Activated CD4-positive, alpha-beta T cell treated with anti-CD3 and anti-CD28 coated beads for 24 hours (primary cell): ENCODE measurements at regions not wholly inside any gene's neighbourhood (a gene's known extent, or its start where the extent isn't known, plus 50 kb on each side); places are given as distances from the start of the nearest gene placed in this dataset.

Experiments
- DNase-seq, 2 donors: peaks; one replicate each; pipeline ENCODE4 v3.0.0-alpha.2; 2020; ENCODE audit warnings: low read depth in 2 of 2

DNA sequence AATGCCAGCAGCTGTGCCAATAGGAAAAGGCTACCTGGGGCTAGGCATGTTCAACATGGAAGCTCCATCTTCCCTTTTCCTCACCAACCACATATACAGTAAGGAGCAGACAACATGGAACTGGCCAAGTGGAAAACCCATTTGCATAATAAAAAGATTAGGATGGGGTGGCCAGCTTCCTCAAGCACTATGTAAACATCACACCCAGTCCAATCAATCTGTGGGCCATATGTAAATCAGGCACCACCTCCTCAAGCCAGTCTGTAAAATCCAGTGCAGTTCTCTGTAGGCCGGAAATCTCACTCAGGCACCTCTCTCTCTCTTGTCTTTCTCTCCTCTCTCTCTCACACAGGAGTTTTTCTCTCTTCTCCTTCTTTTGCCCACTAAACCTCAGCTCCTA, 360.2 kb upstream of the GRIA1 start:
- DNase-seq = no peak

DNA sequence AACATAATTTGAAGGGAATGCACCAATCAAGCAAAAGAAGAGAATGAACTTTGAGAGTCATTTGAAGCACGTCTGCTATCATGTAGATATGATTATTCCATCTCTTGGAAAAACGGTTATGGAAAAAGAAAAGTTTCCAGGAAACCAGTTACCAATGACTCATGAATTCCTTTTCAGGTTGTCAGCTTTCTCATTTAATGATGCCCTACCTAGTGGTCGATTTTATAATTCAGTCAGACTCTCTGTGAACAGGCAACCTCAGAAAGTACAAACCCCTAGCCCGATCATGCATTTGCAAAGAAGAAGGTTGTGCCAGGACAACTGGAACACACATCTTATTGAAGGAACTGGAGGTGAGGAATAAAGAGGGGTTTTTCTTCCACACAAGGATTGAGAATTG, 355.1 kb upstream of the GRIA1 start:
- no peak for DNase-seq

DNA sequence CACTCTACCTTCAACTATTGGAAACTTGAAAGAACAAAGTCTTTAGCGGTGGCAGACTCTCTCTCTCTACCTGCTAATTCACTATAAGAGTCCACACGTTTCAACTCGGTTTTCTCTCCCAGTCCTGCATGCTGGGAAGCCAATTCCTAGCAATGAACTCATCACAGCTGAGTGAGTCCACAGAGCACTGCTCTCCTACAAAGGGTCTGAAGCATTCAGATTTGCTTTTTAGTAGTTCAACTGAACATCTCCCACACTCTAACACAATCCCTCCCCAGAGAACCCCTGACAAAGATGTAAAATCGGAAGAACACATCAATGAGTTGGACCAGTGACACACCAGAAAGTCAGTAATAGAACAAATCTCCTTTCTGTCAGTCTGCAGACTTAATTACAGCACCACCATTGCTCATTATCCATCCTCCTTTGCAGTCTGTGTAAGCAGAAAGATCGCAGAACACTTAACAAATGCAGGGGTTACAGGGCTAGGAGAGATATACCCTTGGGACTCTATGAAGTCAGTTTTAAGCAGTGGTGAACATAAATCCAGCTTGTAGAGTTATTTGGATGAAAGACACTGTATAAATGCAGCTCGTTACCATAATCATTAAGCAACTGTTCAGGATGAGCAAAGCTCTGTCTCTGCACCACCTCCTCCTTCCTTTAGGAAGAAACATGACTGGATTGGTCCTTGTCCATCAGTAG, 353.4 kb upstream of the GRIA1 start:
- DNase-seq = no peak

DNA sequence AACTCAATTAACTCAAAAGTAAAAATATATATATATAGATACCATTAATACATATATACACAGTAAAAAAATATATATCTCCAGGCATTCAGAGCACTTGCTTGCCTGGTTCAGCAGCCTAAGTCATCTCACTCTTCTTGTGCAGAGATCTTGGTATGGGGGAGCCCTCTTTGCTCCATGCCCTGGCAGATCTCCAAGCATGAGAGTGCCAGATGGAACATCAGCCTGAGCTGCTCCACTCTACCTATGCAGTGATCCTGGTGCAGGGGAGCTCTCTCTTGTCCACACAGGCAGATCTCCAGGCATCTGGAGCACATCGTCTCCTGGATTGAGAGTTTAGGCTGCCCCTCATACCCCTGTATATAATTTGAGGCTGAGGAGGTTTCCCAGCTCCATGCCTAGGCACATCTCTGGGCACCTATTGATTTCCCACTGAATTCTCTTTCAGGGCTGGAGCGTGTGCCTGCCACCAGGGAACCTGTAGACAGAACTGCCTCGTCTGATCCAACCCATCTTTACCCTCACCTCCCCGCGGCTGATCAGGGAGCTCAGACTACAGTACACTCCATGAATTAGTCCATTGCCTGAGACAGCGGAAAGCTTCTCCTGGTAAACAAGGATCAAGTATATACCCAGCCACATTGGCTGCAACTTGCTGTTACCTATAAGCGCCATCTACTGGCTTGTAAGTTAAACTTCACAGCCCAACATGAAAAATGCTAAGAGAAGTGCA, 342.4 kb upstream of the GRIA1 start:
- DNase-seq = no peak

DNA sequence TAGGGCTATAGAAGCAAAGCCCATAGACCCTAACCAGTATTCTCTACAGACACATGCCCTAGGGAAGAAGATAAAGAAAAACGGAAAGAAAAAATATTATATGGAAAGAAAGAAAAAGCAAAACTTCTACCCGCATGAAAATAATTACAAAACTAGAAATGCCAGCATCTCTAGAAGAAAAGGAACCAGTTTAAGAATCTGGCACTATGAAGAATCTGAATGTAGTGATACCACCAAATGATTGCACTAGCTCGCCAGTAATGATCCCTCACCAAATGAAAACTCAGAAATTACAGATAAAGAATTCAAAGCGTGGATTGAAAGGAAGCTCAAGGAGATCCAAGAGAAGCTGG, 341.9 kb upstream of the GRIA1 start:
- DNase-seq = no peak

DNA sequence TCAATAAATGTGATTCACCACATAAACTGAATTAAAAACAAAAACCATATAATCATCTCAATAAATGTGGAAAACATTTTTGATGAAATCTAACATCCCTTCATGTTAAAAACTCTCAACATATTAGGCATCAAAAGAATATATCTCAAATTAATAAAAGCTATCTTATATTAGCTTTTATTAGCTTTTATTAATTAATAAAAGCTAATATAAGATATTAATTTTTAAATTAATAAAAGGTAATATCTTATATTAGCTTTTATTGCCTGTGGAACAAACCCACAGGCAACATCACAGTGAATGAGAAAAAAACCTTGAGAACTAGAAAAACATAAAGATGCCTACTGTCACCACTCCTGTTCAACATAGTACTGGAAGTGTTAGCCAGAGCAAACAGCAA, 338.9 kb upstream of the GRIA1 start:
- no peak for DNase-seq

DNA sequence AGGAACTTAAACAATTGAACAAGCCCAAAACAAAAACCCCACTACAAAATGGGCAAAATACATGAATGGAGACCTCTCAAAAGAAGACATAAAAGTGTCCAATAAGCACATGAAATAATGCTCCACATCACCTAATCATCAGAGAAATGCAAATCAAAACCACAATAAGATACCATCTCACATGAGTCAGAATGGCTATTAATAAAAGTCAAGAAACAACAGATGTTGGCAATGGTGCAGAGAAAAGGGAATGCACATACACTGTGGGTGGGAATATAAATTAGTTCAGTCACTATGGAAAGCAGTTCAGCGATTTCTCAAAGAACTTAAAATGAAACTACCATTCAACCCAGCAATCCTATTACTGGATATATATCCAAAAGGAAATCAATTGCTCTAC, 337.4 kb upstream of the GRIA1 start:
- no peak for DNase-seq

DNA sequence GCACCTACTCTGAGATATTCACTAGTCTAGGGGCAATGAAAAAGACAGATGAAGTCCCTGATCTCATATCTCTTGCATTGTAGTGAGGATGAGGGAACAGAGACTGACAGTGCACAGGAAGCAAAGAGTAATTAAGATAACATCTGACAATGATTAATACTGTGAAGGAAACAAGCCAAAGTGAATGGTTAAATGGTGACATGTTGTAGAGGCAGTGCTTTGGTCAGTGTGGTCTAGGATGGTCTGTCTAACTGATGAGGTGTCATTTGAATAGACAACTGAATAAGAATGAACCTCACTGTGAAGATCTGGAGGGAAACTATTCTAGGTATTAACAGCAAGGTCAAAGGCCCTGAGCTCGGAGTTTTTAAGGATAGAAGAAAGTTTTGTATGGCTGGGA, 333.3 kb upstream of the GRIA1 start:
- no peak for DNase-seq

DNA sequence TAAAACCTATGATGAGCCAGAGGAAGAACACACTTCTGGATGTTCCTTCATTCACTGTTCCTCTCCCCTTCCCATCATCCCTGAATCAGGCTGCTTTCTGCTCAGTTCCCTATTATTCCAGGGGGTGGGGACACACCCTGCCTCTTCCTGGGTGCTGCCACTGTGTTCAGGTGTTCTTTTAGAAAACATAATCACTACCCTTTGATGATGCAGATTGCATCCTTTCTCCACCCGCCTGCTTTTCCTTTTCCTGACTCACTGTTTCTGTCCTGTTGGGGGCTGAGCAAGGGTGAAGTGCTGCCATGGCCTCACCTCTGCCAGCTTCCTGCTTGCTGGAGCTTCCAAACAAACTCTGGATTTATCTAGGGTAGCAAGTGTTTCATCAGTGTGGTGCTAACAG, 331.9 kb upstream of the GRIA1 start:
- no peak for DNase-seq

DNA sequence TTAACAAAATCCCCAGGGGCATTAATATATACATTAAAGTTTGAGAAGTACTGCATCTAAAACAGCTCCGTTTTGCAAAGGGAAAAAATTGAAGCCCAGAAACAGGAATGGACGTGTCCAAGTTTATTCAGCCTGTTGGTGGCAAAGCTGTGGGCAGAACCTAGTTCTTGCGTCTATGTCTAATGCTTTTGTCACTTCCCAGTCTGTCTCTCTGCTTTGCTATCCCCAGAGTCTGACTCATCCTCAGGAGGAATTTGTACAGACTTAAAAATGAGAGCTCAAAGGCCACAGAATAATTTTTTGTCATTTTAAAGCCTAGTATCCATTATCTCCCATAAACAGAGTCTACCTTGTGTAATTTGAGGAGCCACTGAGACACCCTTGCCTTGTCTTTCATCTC, 330.9 kb upstream of the GRIA1 start:
- no peak for DNase-seq

DNA sequence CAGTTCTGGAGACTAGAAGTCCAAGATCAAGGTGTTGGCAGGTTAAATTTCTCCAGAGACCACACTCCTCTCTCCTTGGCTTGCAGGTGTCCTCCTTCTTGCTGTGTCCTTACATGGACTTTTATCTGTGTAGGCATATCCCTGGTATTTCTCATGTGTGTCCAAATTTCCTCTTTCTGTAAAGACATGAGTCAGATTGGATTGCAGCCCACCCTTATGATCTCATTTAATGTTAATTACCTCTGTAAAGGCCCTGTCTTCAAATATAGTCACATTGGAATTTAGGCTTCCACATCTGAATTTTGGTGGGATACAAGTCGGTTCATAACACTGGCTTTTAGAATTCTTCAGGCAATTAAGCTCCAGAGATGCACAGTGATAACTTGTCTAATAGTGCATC, 322.2 kb upstream of the GRIA1 start:
- DNase-seq = no peak

DNA sequence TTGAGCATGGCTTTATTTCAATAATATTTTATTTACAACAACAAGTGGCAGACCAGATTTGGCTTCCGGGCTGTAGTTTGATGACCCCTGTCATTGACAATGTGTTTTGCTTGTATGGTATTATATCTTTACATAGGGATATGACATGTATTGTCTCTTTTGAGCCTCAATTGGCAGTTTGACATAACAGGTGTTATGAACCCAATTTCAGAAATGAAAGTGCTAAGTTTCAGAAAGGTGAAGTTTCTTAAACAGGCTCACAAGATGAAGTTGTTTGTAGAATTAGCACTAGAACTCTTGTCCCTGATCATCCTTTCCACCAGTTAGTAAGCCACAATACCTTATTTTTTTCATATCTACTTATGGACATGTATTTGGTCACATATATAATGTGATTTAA, 303.0 kb upstream of the GRIA1 start:
- no peak for DNase-seq

DNA sequence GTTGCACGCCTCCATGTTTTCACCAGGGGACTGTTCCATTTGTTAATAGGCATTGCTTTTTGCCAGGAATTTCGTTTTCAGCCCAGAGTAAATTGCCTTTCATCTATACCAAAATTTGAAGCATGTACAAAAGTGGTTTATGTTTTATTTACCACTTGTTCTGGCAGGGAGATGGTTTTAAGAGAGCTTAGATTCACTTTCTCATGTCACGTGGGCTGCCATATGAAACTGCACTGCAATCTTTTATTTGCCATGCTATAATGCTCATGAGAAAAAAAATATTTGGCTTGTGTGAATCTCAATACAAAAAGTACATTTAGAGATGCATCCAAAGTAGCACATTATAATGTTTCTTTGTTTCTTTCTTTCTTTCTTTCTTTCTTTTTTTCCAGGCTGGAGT, 284.1 kb upstream of the GRIA1 start:
- DNase-seq = no peak

DNA sequence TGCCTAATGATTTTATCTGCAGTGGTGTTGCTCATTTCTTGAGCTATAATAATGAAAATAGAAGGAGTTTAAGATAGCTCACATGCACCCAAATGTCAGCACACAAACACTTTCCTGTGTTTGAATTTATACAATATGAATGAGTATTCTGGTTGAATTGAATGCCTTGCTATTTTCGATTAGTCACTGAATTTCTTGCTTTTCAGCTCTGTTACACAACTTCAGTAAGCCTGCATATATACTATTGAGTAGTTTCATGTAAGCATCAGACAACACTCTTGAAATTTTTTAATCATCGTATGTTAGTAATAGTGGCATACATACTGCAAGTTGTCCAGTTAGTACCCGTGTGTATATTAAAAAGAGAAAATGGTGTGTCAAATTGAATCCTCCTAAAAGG, 281.5 kb upstream of the GRIA1 start:
- DNase-seq = no peak

DNA sequence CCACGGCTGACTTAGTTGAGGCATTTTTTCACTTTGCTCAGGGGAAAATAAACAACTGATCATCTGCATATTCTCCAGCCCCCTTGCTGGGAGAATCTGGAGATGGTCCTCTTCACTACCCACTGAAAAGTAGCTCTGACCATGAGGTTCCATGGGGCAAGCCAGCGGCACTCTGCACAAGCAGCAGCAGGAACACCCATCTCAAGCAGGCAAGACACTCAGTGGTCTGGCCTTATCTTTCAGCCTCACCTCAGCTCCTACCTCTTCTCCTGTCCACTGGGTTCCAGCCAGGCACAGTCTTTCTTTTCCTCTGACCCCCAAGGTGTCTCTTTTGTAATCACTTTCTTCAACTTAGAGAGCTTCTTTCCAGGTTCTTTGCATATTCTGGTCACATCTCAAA, 280.8 kb upstream of the GRIA1 start:
- no peak for DNase-seq

DNA sequence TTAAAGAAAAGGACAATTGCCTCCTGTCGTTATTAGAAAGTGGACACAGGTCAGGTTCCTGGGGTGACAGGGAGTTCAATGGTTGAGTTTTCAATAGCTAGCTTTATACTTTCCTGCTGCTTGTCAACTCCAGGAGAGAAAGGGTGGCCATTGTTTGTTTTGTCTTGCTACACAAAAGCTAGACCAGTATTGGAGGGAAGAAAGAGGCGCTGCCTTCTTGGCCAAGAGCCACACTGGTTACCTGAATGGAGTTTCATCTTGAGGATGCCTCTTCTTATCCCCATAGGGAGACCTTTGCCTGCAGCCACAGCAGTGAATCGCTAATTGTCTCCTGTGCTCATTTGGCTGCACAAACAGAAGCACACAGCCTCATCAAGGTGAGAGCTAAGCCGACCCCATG, 279.4 kb upstream of the GRIA1 start:
- no peak for DNase-seq

DNA sequence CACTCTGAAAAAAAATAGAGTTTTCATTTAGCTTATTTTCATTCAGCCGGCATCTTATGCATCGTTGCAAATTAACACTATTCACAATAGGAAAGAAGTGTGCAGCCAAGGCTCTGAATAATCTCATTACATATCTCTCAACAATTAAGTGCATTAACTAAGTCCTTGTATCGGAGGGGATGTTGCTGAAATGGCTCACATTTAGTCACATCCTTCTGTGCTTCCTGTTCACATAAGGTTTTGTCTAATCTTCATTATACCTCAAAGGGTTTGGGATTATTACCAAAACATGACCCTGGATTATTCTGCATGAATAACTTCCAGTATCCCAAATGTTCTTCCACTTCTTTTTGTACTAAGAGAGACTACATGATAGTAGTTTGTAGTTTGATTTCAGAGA, 278.0 kb upstream of the GRIA1 start:
- DNase-seq = no peak

DNA sequence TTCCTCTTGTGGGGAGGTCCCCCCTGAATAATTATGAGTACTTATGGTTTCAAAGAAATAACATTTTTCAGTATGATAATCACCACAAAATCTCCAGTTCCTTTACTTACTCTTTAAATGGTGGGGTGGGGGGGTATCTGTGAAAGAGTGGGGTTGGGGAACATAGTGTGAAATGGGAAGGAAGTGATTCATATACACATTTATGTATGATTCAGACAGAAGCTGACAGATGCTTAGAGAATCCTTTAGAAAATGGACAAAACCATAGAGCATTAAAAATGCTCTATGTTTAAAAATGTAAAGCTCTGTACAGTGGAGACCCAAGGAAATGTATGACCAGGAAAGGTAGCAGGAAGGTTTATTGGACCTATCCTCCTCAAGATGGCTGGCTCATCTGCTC, 267.5 kb upstream of the GRIA1 start:
- DNase-seq = no peak

DNA sequence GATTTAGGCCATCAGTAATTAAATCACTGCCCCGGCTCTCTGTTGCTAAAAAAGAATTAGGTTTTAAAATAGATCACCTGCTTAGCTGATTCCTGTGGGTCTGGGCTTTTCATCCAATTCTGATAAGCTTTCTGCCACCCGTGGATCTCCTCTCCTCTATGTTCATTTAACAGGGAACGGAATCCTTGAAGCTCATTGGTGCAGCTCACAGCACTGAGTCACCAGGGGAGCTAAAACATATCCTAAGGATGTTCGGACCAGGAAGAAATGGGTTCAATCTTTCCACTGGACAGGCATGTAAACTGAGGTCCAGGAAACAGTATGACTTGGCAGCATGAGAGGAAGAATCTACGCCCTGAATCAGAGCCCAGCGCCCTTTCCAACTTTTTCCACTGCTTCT, 267.1 kb upstream of the GRIA1 start:
- DNase-seq = no peak

DNA sequence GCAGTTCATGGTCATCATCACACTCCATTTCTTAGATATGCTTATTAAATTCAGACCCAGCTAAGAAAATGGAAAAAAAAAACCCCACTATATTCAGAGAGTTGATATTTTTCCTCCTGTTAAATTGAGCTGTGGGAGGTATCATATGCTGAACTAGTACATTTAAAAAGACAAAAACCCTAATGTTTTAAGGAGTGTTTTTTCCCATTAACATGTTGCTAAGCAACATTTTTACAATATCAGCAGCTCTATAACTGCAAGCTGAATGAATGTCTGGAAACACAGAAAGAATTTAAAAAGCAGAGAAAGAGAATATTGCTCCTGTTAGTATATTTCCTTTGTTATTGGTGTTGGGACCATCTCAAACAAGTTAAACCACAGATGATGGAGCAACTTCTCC, 265.8 kb upstream of the GRIA1 start:
- DNase-seq = no peak

DNA sequence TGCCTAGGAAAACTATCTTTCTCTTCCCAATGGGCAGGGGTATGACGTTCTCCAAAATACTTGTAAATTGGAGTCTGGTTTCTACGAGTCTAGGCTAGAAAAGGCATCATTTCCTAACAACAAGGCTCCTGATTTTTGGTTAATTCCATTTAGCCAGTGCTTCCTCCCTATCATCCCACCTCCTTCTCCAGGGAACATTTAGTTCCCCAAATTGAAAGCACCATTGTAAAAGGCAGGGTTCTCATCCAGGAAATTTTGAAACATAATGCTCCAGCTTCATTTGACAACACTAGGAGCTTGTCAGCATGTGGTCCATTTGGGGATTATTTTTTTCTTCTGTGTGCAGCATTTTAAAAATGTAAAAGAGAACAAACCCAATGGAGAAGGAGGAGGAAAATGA, 256.5 kb upstream of the GRIA1 start:
- DNase-seq = no peak

DNA sequence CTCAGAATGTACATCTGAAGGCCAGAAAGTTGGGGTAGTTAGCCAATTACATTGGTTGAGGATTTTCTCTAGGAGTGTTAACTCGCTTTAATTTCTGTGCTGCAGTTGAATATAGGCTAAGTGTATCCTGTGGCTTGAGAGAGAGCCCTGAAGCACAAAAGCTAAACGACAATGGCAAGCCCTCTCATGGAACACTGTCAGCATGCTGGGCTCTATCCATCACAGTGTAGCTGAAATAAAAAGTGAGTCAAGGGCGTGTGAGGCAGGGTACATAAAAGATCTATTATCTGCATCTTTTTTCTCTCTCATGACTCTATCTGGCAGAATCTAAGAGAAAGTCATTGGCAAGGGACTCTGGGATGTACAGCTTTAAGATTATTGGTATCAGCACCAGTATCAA, 254.2 kb upstream of the GRIA1 start:
- no peak for DNase-seq

DNA sequence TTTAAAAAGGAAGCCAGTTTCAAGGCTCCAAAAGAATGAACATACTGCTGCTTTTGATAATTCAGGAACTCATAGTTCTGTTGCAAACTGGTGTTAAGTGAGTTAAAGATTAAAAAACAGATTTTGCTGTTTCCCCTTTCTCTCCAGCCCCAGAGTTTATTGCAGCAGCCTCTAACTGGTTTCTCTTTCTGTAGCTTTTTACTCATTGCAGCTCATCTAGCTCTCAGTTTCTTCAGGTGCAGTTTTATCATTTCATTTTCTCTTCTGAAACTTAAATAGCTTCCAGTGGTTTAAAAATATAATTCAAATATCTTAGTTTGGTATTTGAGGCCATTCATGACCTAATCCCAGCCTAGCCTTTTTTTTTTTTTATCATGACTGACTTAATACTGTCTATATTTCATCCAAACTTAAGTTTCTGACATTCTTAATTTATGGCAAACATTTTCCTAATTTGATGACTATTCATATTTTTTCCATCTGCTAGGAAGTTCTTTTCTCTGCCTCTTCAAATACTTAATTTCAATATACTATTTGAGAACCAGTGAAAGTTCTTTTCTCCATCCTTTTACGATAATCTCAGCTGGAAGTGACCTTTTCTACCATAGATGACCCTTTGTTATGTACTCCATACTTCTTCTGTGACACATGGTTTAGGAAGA, 252.7 kb upstream of the GRIA1 start:
- DNase-seq = no peak
